Smooth muscle cell (in vitro differentiated cells): ENCODE measurements at regions not wholly inside any gene's neighbourhood (a gene's known extent, or its start where the extent isn't known, plus 50 kb on each side); places are given as distances from the start of the nearest gene placed in this dataset.

Experiments
- DNase-seq: peaks from one replicate; lab custom pipeline; 2025; ENCODE audit not compliant: unreplicated experiment; lab: John Stamatoyannopoulos, UW
- H2AFZ ChIP-seq: fragments of 200-600 bp; sonication (generic); 2 replicates; pipeline ENCODE4 v1.6.0; 2016; ENCODE audit warnings: antibody characterized with exemption, low read depth, mild to moderate bottlenecking
- H3F3A ChIP-seq: fragments of 200-600 bp; sonication (generic); 2 replicates; pipeline ENCODE4 v1.6.0; 2017; ENCODE audit warnings: antibody characterized with exemption, low read depth
- H3K27ac ChIP-seq: fragments of 200-600 bp; sonication (generic); 2 replicates; pipeline ENCODE4 v1.5.1; 2016; ENCODE audit warnings: low read depth, mild to moderate bottlenecking
- H3K27me3 ChIP-seq: fragments of 200-600 bp; sonication (generic); 2 replicates; pipeline ENCODE4 v1.6.1; 2016; ENCODE audit warnings: low read depth, mild to moderate bottlenecking
- H3K36me3 ChIP-seq: fragments of 200-600 bp; sonication (generic); 2 replicates; pipeline ENCODE4 v1.5.1; 2016; ENCODE audit warnings: low read depth
- H3K4me1 ChIP-seq: fragments of 200-600 bp; sonication (generic); 2 replicates; pipeline ENCODE4 v1.5.1; 2016; ENCODE audit warnings: low read depth
- H3K4me2 ChIP-seq: fragments of 200-600 bp; sonication (generic); 2 replicates; pipeline ENCODE4 v1.6.0; 2016; ENCODE audit warnings: mild to moderate bottlenecking
- H3K4me3 ChIP-seq: fragments of 200-600 bp; sonication (generic); 2 replicates; pipeline ENCODE4 v1.5.1; 2016; ENCODE audit warnings: mild to moderate bottlenecking
- H3K79me2 ChIP-seq: fragments of 200-600 bp; sonication (generic); 2 replicates; pipeline ENCODE4 v1.6.0; 2016; ENCODE audit warnings: low read depth, mild to moderate bottlenecking
- H3K9ac ChIP-seq: fragments of 200-600 bp; sonication (generic); 2 replicates; pipeline ENCODE4 v1.6.0; 2016; ENCODE audit warnings: low read depth
- H3K9me3 ChIP-seq: fragments of 200-600 bp; sonication (generic); replicated peaks from 2 replicates; pipeline ENCODE4 v1.5.1; 2016; ENCODE audit warnings: low read depth
- H4K20me1 ChIP-seq: fragments of 200-600 bp; sonication (generic); 2 replicates; pipeline ENCODE4 v1.6.0; 2016; ENCODE audit warnings: low read depth
- WGBS: methylation state at CpG from one replicate; pipeline ENCODE4 v1.1.7; 2016; ENCODE audit warnings: low lambda C conversion rate; 5-methylcytosine and 5-hydroxymethylcytosine counted together
- TF ChIP-seq, protein P1 (sequence below): fragments of 200-600 bp; sonication (generic); IDR thresholded peaks from 2 replicates; pipeline ENCODE4 v1.5.1; 2017; ENCODE audit warnings: borderline replicate concordance, mild to moderate bottlenecking, antibody characterized with exemption; ENCODE audit not compliant: insufficient read depth, poor library complexity, severe bottlenecking

DNA sequence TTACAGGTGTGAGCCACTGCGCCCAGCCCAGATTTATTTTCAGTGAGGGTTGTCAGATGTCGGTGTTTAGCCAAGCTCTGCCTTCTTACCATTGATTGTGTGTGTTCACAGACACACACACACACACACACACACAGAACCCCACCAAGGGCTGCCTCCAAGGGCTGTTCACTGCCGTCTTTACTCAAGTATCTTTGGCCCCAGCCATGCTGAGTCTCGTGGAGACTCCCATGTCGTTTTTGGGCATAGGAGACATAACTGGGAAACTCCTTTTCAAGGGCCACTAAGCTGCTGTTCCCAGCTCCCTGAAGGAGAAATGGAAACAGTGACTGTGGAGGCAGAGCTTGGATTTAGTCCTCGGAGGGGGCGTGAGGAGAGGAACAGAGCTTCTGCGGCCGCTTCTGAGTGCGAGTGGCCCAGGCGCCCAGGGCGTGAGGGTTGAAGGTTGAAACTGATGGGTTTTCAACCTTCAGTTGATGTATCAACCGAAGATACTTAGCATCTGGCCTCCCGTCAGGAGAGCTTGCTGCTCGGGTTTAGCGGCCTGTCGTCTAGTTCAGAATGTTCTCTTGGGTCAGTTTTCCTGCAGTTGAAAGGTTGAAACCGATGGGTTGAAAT is 243.6 kb downstream of the TTLL2 start:
- Histone ChIP-seq H3K36me3 (no peaks in the 10 kb centered on the region), H2AFZ (no peak overlapping the region), H3K4me1 (no peaks in the 10 kb centered on the region), H3K4me3 (no peak overlapping the region), H3K27ac (no peak overlapping the region), H3K4me2 (no peak overlapping the region), H3K9ac (no peak overlapping the region), H3K9me3 (no peaks in the 10 kb centered on the region), H3K27me3 (no peaks in the 10 kb centered on the region), H3F3A (no peaks in the 10 kb centered on the region), H3K79me2 (no peaks in the 10 kb centered on the region), H4K20me1 (no peaks in the 10 kb centered on the region)
- WGBS: 93% methylated on average over 18 of the region's 18 CpGs
- no peak for DNase-seq
- TF ChIP-seq, protein P1, sequence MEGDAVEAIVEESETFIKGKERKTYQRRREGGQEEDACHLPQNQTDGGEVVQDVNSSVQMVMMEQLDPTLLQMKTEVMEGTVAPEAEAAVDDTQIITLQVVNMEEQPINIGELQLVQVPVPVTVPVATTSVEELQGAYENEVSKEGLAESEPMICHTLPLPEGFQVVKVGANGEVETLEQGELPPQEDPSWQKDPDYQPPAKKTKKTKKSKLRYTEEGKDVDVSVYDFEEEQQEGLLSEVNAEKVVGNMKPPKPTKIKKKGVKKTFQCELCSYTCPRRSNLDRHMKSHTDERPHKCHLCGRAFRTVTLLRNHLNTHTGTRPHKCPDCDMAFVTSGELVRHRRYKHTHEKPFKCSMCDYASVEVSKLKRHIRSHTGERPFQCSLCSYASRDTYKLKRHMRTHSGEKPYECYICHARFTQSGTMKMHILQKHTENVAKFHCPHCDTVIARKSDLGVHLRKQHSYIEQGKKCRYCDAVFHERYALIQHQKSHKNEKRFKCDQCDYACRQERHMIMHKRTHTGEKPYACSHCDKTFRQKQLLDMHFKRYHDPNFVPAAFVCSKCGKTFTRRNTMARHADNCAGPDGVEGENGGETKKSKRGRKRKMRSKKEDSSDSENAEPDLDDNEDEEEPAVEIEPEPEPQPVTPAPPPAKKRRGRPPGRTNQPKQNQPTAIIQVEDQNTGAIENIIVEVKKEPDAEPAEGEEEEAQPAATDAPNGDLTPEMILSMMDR: no peak

DNA sequence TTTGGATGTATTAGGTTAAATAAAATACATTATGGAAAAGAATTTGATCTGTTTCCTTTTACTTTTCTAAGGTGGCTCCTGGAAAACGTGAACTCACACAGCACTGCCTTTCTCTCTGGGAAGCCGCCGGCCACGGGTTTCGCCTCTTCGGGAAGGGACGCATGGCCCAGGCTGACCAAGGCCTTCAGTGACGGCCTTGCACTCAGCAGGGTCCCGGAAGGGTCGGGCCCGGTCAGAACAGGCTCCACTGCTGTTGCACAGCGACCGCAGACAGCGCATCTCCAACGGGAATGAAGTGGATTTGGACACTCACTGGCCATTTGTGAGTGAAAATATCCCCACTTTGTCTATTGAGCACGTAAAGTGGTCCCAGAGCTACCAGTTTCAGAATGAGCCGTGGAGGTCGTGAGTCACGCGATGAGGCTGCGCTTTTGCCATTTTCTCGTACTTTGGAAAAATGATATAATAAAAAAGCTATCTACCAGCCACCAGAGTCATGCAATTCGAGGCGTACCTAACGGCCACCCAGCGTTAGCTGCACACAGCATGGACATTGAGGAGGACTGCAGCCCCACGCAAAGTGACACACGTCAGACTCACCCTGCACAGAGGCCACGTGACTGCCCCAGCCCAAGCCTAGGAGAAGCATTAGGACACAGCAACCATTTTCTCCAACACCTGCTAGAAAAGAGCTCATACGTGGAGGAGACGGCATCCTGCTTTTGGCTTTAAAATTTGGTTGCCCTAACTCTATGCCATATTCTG is 244.3 kb downstream of the TTLL2 start:
- H2AFZ ChIP-seq: no peak overlapping the region
- H3K79me2 ChIP-seq: no peaks in the 10 kb centered on the region
- no peaks in the 10 kb centered on the region for H3K4me1 ChIP-seq
- H3F3A ChIP-seq: no peaks in the 10 kb centered on the region
- no peak overlapping the region for H3K27ac ChIP-seq
- no peaks in the 10 kb centered on the region for H3K27me3 ChIP-seq
- WGBS: 94% methylated on average over 31 of the region's 31 CpGs
- H3K4me2 ChIP-seq: no peak overlapping the region
- H4K20me1 ChIP-seq: no peaks in the 10 kb centered on the region
- no peak for DNase-seq
- no peak overlapping the region for H3K4me3 ChIP-seq
- H3K9me3 ChIP-seq: no peaks in the 10 kb centered on the region
- no peaks in the 10 kb centered on the region for H3K36me3 ChIP-seq
- TF ChIP-seq, protein P1: no peak
- no peak overlapping the region for H3K9ac ChIP-seq

DNA sequence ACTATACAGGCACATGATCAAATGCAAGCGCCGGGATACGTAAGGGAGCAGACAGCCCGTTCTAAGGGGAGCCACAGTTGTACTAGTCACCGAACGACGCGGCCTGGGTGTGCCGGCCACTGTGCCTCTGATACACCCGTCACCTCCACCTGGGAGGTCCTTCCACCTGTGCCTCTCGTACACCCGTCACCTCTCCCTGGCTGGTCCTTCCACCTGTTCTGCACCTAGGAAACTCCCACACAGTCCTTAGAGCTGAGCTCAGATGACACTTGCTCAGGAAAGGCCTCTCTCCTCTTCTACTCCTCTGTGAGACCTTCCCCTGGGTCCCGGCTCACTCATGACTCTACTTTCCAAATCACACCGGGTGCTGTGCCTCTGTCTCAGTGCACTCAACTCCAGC is 245.0 kb downstream of the TTLL2 start:
- H3K27ac ChIP-seq: no peak overlapping the region
- 98% methylated on average over 14 of the region's 14 CpGs for WGBS
- no peaks in the 10 kb centered on the region for H3K79me2 ChIP-seq
- no peaks in the 10 kb centered on the region for H3K4me1 ChIP-seq
- no peaks in the 10 kb centered on the region for H3K27me3 ChIP-seq
- DNase-seq: no peak
- no peaks in the 10 kb centered on the region for H4K20me1 ChIP-seq
- H3K9ac ChIP-seq: no peak overlapping the region
- no peaks in the 10 kb centered on the region for H3K9me3 ChIP-seq
- H3F3A ChIP-seq: no peaks in the 10 kb centered on the region
- no peak overlapping the region for H3K4me2 ChIP-seq
- no peak overlapping the region for H2AFZ ChIP-seq
- H3K4me3 ChIP-seq: no peak overlapping the region
- TF ChIP-seq, protein P1: no peak
- H3K36me3 ChIP-seq: no peaks in the 10 kb centered on the region
